ENCODE measurements at regions not wholly inside any gene's neighbourhood (a gene's known extent, or its start where the extent isn't known, plus 50 kb on each side); places are given as distances from the start of the nearest gene placed in this dataset.

DNA sequence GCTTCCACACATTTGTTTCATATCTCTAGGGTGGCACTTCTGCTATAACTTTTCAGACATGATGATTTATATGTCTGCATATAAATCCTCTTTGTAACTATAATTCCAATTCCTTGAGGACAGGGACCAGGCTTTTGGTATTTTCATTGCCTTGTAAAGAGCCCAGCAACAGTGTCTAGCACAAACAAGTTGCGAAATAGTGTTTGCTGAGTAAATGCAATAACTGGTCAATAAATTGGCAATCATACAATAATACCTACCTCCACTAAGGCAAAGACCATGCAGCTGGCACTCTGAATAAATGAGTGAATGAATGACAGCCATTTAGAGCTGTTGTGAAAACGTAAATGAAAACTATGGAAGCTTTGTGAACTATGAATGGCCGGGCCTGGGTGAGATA is 564.0 kb upstream of the ZNF462 start:
- TF ChIP-seq EZH2 (IDR thresholded peaks at IDR 0.05; ENCODE audit: insufficient read depth, poor library complexity, severe bottlenecking) = no peak
- no peak for TF ChIP-seq EZH2phosphoT487 (IDR thresholded peaks at IDR 0.05; ENCODE audit: insufficient read depth, low read depth)
